Epithelial cell of proximal tubule (primary cell): ENCODE measurements at regions not wholly inside any gene's neighbourhood (a gene's known extent, or its start where the extent isn't known, plus 50 kb on each side); places are given as distances from the start of the nearest gene placed in this dataset.

Experiments
- DNase-seq: peaks from one replicate; pipeline ENCODE4 v3.0.0-alpha.2; 2011; ENCODE audit warnings: low read depth
- H3K4me3 ChIP-seq: 2 replicates; pipeline ENCODE4 v1.5.1; 2011; ENCODE audit warnings: low read depth, mild to moderate bottlenecking, low read length
- CTCF ChIP-seq: conservative IDR thresholded peaks from 2 replicates; pipeline ENCODE4 v1.5.1; 2012; ENCODE audit warnings: low read depth, mild to moderate bottlenecking, low read length

GRCh38 chr6:164230804-164231203 lies 816.3 kb downstream of the QKI start:
- DNase-seq, result no peak
- TF ChIP-seq CTCF, result no peak
- H3K4me3 ChIP-seq, result no peak overlapping the region

- TF ChIP-seq CTCF, result no peak
- H3K4me3 ChIP-seq, result no peak overlapping the region
- no peak for DNase-seq
Observed at GRCh38 chr6:164230259-164230658, 815.7 kb downstream of the QKI start.

GRCh38 chr6:164229716-164230115 lies 815.2 kb downstream of the QKI start:
- DNase-seq, result no peak

GRCh38 chr6:164227952-164228522 lies 813.5 kb downstream of the QKI start:
- no peak for TF ChIP-seq CTCF
- no peak for DNase-seq
- H3K4me3 ChIP-seq, result no peak overlapping the region

More at GRCh38 chr6:164229716-164230115, 815.2 kb downstream of the QKI start:
- no peak overlapping the region for H3K4me3 ChIP-seq
- TF ChIP-seq CTCF, result no peak

- DNase-seq, result no peak
- TF ChIP-seq CTCF, result no peak
- H3K4me3 ChIP-seq, result no peak overlapping the region
Observed at GRCh38 chr6:164216839-164217238, 802.3 kb downstream of the QKI start.

GRCh38 chr6:164216368-164216767 lies 801.9 kb downstream of the QKI start:
- no peak overlapping the region for H3K4me3 ChIP-seq
- no peak for TF ChIP-seq CTCF
- DNase-seq, result no peak

- no peak for DNase-seq
Observed at GRCh38 chr6:164214066-164214465, 799.5 kb downstream of the QKI start.

More at GRCh38 chr6:164214066-164214465, 799.5 kb downstream of the QKI start:
- H3K4me3 ChIP-seq, result no peak overlapping the region
- TF ChIP-seq CTCF, result no peak
